ENCODE measurements at regions not wholly inside any gene's neighbourhood (a gene's known extent, or its start where the extent isn't known, plus 50 kb on each side); places are given as distances from the start of the nearest gene placed in this dataset.

DNA sequence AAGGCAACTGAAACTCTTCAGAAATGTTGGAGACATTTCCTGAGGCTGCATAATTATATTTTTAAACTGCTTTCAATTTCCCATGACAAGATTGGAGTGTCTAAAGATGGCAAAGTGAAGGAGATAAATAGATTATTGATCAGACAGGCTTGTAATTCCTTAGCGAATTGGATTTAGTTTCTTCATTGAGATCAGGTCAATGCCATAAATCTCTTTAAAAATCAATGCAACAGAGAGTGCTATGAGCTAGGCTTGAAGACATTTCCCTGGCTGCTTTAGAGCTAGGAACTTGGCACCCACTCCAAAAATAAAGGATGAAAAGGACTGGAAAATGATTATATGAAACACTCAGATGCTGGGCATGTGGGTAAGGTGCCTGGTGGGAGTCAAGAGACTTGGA is 828.4 kb downstream of the TLR4 start:
- DNase-seq: no peak

DNA sequence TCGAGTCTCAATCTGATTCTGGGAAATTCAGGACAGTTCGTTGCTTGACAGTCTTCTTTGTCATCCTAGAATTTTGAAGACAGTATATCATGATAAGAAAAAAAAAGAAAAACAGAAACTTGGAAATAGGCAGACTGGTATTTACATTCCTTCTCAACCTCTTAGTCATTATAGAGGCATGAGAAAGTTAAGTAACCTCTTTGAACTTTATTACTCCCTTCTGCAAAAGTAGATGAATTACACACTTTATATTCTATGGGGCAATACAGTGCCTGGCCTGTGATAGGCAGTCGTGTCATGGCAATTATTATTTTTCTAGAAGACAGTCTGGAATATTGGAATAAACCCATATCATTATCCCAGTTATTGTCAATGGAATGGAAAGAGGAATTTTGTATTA is 828.9 kb downstream of the TLR4 start:
- no peak for DNase-seq

DNA sequence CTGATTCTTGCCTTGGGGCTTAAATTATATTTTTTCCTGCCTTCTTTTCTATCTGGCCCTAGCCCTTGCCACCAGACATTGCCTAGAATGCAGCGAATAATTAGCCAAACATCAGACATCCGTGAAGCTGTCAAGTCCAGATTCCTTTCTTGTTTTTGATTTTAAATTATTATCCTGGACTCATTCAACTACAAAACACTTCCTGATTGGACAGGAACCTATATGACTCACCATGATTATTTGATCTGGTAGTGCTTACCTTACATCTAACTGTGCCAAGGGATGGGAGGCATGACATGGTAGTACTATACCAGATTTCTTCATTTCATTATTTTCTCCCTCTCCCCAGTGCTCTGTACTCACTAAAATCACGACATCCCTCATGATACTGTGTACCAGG is 829.6 kb downstream of the TLR4 start:
- DNase-seq: no peak

DNA sequence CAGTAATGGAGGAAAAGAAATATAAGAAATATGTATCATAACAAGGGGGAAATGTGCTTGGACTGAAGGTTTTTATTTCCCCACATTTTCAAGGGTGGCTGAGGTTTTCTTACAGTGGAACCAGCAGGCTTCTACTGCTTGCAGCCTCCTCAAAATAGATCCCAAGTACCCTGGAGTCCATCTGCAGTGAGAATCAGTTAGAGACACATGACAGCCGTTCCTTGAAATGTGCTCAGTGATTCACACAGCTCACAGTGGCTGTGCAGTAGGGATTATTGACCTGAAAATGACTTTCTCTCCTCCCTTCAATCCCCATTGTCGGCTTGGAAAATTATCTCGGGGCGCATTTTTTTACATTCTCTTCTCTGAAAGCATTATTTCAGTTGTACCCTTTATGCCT is 832.0 kb downstream of the TLR4 start:
- DNase-seq: no peak

DNA sequence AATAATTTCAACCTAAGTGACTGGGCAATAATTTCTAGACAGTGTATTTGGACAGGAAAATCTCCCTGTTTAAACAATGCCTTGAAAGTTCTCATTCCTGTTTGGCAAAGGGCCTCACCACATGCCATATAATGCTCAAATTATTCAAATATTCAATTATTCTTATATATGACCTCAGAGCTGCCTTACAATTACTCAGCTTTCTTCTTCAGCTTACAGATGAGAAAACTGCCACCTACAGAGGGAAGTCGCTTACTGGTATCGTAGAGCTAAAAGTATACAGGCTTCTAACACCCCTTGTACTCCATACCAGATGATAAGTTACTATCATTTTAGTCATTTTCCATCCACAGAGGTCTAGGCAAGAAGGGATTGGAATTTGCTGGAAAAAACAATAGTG is 830.3 kb downstream of the BRINP1 start:
- DNase-seq: no peak

DNA sequence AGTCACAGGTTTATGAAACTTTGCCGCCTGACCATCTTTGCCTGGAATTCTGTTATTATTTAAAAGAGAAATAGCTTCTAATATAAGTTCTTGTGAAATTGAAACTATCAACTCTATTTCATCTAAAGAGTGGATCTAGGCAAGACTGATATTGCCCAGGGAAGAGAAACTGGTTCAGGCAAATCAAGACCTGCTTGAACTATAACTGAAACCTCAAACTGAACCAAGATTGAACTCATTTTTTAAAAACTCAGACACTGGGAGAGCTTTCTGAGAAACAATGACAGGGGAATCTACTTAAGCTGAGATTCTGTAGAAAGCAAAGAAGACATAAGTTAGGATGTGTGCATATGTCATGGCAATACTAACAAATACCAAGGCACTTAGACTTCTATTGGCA is 815.8 kb downstream of the BRINP1 start:
- no peak for DNase-seq

DNA sequence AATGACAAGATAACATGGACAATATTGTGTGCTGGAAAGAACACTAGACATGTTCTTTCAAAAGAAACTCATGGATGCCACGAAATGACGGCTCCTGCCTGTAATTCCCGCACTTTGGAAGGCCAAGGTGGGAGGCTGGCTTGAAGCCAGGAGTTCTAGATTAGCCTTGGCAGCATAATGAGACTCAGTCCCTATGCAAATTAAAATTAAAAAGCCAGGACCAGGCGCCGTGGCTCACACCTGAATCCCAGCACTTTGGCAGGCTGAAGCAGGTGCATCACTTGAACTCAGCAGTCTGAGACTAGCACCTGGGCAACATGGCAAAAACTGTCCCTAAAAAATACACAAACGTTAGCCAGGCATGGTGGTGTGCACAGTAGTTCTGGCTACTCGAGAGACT is 814.2 kb downstream of the BRINP1 start:
- DNase-seq: no peak

DNA sequence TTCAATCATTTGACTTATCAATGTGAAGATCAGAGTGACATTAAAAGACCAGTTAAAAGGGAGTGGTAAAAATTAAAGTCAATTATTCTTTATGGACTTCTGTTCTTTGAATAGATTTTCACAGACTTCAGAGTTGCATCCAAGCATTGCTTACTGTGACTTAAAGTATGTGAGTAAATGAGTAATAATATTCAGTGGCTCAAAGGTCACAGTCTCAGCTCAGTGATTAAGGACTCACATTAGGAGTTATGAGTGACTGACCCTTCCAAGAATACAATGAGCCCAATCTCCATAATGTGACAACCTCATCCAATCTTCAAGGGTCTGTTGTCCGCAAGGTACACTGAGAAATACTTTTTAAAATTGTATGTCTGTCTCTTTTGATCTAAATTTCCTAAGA is 811.2 kb downstream of the BRINP1 start:
- no peak for DNase-seq

DNA sequence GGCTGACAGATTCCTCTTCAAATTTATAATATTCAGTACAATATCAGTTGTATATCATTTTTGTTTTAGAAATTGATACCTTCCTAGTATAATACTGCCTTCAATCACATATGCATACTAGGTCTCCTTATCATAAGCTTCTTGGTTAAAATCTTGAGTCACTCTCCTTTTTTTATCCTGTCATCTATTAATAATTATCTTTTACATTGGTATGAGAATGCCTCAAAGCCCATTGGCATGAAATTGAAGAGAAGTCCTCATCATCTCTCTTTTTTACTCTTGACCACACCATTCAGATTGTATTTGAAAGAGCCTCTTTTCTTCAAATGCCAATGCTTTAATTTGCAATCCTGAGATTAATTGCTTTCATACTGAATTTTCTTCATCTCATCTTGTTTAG is 810.3 kb downstream of the BRINP1 start:
- no peak for DNase-seq

DNA sequence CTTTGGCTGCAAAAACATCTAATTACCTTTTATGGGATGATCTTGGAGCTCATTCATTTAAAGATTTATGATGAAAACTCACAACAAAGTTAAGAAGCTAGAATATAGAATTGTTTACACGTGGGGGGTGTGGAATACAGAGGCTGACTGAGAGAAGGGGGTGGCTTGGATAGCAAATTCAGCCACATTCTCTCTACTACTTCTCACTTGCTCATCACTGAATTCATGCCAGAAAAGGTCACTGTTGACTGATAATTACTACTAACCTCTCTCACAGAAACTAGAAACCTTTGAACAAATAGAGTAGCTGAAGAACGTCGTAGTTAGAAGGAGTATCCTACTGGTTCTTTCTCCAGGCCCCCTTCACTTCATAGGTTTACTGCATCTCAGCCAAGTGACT is 808.2 kb downstream of the BRINP1 start:
- no peak for DNase-seq

DNA sequence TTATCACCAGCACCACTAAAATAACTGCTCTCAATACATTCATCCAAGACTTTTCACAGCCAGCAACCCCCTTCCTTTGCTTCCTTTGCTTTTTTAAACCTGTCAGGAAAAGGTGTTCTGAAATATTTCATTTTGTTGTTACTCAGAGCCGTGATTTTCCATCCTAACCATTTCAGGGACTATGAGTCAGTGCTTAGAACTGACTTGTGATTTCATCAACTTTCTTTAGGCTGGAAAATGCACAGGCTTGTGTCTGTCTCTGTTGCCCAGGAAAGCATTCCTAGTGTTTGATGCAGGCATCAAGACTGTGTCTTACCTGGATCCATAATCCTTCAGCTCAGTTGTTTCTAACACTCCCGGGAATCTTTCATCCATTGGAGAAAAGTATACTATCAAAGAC is 805.6 kb downstream of the BRINP1 start:
- DNase-seq: no peak

DNA sequence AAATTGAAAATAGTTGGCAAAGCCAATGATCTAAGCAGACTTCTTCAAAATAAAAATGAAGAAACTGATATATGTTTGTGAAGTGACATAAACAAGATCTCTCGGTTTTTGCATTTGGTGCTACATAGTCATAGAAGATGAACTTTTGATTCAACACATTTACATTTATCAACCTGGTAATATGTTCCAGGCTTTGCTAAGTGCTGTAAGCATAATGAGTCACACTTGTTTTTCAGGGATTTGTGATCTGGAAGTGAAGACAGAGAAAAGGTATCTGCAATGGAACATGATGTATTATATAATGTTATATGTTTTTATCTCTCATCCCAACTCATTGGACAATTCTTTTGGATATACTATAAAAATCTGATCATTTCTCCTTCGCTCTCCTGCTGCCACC is 801.4 kb downstream of the BRINP1 start:
- DNase-seq: no peak

DNA sequence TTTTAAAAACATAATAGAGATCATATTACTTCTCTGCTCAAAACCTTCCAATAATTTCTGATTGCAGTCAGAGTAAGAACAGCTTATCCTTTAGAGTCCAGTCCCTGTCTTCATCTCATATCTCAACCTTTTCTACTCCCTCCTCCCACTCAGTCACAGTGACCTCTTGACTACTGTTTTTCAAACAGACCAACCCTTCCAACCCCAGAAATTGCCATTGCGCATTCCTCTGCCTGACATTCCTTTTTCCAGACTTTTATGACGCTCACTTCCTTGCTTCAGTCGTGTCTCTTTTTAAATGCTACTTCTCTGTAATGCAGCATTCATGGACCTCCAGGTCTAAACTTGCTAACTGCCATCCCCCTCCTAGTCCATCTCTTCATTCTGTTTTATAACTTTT is 800.5 kb downstream of the BRINP1 start:
- no peak for DNase-seq

DNA sequence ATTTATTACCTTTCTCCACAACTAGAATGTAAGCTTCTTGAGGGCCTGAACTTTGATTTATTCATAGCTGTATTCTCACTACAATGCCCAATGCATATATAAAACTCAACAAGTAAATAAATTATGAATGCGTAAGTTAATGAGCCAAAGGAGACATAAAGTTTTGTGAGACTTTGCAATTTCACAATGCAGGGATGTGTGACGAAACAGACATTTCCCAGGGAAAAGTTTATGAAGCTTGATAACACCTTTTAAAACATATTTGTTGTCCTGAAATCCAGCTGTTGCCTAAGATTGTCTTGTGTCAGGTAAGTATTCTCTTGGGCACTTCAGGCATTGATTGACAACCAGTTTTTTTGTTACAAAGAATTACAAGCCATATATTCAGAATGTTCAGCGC is 800.1 kb downstream of the BRINP1 start:
- no peak for DNase-seq

DNA sequence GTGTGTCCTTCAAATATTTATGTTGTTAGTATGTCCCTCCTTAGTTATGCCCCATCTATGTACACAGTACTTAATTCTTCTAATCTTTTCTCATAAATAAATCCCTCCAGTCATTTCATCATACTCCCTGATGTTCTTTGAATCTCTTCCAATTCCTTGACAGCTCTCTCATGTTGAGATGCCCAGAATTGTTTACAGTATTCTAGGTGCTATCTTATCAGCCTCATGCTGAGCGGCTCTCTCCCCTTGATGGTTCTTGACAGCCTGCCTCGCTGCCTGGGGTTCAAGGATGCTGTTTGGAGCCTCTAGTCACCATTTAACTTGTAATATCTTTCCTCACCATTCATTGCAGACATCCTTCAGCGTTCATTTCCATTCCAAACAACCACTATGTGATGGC is 799.2 kb downstream of the BRINP1 start:
- DNase-seq: no peak

DNA sequence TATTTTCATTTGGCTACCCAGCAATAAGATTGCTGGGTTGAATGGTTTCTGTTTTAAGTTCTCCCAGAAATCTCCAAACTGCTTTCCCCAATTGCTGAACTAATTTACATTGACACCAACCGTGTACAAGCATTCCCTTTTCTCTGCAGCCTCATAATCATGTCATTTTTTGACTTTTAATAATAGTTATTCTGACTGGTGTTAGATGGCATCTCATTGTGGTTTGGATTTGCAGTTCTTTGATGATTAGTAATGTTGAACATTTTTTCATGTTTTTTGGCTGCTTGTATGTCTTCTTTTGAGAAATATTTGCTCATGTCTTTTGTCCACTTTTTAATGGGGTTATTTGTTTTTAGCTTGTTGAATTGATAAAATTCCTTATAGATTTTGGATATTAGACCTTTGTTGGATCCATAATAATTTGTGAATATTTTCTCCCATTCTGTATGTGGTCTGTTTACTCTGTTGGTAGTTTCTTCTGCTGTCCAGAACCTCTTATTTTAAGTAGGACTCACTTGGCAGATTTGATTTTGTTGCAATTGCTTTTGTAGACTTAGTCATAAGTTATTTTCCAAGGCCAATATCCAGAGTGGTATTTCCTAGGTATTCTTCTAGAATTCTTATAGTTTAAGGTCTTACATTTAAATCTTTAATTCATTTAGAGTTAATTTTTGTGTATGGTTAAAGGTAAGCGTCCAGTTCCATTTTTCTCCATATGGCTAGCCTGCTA is 793.7 kb downstream of the BRINP1 start:
- DNase-seq: no peak

DNA sequence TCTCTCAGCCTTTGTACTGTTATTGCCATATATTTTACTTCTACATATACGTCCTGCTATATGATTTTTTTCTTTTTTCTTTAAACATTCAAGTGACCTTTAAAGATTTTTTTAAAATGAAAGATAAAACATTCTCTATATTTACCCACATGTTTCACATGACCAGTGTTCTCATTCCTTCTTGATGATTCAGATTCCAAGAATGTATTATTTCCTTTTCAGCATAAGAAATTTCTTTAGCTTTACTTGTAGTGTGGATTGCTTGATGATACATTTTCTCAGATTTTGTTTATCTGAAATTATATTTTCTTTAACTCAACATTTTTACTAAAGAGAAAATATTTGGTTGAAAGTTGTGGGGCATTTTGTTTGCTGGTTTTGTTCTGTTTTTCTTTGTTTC is 792.1 kb downstream of the BRINP1 start:
- DNase-seq: no peak

DNA sequence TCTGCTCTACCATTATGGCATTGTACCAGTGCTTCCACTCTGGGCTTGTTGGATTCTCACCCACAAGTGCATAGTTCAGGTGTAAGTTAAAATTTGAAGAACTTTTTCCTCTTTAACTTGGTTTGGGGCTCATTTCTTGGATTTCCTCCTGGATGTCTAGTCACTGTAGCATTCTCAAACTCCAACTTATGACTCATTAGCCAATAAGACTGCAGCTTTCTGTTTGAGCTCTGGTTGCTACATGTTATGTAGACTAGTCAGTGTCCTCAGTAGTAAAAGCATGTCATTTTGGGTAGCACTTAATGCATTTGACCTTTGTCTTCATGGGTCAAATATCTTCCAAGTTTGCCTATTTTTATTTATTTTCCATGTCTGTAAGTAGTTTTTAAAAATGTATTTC is 790.8 kb downstream of the BRINP1 start:
- no peak for DNase-seq

DNA sequence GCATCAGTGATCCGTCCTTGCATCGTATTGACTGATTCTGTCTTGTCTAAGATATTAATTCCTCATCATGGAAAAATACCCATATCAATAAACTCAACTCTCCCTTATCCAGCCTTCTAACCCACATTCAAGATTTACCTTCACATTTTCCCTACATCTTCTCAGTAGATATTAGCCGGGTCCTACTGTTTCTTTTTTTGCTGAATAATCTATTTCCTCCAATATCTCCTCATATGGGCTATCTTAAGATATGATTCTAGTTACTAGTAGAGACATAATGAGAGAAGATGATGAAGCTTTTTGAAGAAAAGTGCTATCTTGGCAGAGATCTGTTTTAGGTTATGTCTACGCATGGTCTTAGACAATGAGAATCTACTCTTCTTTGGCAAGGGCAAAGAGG is 785.8 kb downstream of the BRINP1 start:
- DNase-seq: no peak

DNA sequence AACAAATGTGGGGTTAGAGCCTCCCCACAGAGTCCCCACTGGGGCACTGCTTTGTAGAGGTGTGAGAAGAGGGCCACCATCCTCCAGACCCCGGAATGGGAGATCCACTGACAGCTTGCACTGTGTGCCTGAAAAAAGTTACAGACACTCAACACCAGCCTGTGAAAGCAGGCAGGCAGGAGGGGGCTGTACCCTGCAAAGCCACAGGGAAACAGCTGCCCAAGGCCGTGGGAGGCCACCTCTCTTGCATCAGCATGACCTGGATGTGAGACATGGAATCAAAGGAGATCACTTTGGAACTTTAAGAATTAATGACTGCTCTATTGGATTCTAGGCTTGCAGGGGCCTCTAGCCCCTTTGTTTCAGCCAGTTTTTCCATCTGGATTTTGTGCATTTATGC is 782.3 kb downstream of the BRINP1 start:
- no peak for DNase-seq

DNA sequence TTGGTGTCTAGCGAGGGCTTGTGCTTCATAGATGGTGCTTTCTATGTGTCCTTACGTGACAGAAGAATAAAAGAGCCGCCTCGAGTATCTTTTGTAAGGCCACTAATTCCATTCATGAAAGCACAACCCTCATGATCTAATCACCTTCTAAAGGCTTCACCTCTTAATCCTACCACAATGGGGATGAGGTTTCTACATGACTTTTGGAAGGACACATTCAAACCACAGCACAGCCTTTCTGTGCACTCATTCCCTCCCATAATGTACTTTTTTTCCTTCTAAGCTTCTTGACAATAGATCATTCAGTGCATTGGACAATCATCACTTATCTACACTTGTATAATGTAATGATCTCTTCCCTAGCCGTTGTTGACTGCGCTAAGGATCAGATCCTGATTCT is 774.8 kb downstream of the BRINP1 start:
- DNase-seq: no peak

DNA sequence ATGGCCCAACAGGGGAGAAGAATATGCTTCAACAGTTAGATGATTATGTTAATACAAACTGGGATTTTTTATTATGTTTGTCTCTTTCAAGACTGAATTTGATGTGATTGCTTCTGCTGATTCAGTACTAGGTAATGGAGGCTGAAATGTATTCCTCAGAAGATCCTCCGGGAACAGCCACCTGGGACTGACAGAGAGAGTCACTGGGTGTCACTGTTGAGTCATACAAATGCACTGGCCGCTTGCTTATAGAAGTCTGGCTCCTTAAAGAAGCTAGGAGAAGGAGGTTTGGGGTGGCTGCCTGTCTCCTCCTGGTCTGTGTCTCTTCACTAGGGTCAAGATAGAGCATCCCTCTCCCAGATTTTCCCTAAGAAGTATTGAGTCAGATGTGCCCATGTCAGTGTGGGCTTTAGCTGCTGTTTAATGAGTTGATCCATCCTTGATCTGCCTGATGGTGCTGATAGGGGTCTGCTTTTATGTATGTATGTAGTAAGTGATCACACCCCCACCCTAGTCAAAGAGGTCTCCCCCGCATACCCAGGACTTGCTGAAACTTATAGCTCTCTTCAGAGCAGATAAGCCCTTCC is 773.4 kb downstream of the BRINP1 start:
- DNase-seq: no peak

DNA sequence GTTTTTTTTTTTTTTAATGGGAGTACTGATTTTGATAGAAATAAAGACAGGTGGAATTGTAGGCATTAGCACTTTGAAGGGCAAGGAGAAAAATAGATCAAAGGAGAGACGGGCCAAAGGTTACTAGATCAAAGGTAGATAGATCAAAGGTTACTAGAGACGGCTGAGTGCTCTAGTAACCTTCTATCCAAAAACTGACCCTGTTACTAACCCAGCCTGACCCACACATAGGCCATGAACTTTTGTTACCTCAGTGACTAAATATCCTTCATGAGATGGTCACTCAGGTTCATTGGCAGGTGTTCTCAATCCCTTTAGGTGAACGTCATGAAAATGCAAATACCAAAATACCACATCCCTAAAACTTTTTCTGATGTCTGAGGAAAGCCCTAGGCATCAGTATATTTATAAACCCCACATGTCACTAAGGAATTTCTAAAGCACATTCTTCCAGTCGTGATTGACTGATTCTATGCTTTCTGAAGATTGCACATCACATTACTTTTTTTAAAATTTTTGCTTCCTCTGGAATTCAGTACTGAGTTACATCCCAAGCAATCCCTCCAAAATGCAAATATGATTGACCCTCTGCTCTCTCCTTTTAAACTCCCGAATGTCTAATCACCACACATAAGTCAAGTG is 772.7 kb downstream of the BRINP1 start:
- no peak for DNase-seq

DNA sequence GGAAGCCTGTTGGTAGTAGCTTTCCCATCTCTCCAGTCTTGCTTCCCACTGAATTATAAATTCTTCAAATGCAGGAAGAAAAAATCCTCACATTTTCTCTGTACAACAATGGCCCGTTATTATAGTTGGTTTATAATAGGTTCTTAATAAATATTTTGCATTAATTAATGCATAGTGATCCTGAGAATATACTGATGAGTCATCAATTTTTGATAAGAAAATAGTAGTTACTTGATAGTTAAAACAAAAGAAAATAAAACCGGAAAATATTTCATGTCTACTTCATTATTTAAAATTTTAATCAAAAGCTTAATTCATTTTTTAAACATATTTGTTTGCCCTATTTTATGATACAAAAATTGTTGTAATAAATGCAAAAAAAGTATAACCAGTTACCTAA is 762.6 kb downstream of the BRINP1 start:
- DNase-seq: no peak

All from activated CD4-positive, alpha-beta T cell treated with anti-CD3 and anti-CD28 coated beads, Interleukin-2, Interleukin-6, amounts not matched to agents 100 ng/mL and 50 ng/mL, durations not matched to agents 16 hours and 8 hours (primary cell).